Posterior cingulate gyrus (tissue), 11 donors: ENCODE measurements at regions not wholly inside any gene's neighbourhood (a gene's known extent, or its start where the extent isn't known, plus 50 kb on each side); places are given as distances from the start of the nearest gene placed in this dataset.

ENCODE experiments used
- DNase-seq, 10 donors: peaks; one replicate each; pipeline versions ENCODE4 v3.0.0 to v3.0.0-alpha.2; 2020 to 2021; ENCODE audit warnings: mixed read lengths in 3 of 10
- intact Hi-C: fragments of 100-400 bp; cut with DNase I; formaldehyde crosslinking; loops from one replicate; pipeline ENCODE4 v1.15.1; 2023

- intact Hi-C loops = no loop called here
- DNase-seq = no peak
Measured at GRCh38 chr7:81607987-81608386, 161.9 kb downstream of the HGF start.

GRCh38 chr7:81606078-81606863 lies 163.6 kb downstream of the HGF start:
- DNase-seq = no peak
- intact Hi-C loops = no loop called here

DNA sequence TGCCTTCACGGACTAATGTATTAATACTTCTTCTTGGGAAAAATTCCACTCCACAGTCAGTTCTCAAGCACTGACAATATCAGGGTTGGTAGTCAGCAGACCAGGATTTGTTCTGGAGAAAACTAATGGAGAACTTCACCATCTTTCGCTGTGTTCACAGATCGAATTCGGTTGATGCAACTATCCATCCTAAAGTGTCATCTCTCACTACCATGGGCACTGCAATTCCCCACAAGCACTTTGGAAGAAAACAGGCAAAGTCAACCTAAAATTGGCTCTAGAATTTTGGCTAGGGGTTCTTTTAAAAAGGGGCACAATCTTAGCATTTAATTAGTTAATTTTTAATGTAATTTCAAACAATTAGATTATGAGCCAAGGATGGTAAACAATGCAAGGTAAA lies 164.4 kb downstream of the HGF start:
- no peak for DNase-seq
- intact Hi-C loops = no loop called here

GRCh38 chr7:81604808-81605174 lies 165.1 kb downstream of the HGF start:
- no peak for DNase-seq
- intact Hi-C loops = no loop called here

GRCh38 chr7:81604075-81604807 lies 165.6 kb downstream of the HGF start:
- intact Hi-C loops = no loop called here
- no peak for DNase-seq

GRCh38 chr7:81600608-81601007 lies 169.2 kb downstream of the HGF start:
- no peak for DNase-seq
- intact Hi-C loops = no loop called here

DNA sequence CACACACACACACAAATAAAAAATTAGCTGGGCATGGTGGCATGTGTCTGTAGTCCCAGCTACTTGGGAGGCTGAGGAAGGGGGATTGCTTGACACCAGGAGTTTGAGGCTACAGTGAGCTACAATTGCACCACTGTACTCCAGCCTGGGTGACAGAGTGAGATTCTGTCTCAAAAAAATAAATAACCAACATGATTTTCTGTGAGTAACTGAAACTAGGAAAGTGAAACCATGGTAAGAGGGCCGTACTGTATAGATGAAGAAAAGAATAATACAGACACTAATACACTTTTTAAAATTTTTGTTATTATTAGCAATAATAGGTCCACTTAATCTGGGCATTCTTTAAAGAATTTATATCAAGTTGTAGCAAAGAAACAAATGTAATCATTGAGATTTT lies 170.9 kb downstream of the HGF start:
- no peak for DNase-seq
- intact Hi-C loops = no loop called here

DNA sequence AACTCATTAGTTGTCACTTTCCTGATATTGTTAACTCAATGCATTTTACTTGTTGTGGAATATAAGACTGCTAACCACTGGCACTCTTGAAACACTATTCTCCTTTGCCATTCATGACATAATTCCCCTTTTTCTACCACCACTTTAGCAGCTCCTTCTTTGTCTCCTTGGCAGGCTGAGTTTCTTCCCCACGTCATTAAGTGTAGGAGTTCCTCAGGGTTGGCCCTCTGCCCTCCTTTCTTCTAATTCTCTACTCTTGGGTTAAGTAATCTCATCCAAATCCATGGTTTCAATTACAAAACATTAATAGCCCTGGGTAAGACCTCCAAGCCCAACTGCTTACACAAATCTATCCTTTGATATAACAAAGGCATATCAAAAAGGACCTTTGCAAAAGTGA lies 175.1 kb downstream of the HGF start:
- intact Hi-C loops = no loop called here

GRCh38 chr7:81590131-81590530 lies 179.7 kb downstream of the HGF start:
- intact Hi-C loops = no loop called here
- no peak for DNase-seq

More for the DNA sequence above, 175.1 kb downstream of the HGF start:
- DNase-seq = no peak

GRCh38 chr7:81584667-81585066 lies 185.2 kb downstream of the HGF start:
- intact Hi-C loops = no loop called here
- DNase-seq = no peak

GRCh38 chr7:81583882-81584533 lies 185.8 kb downstream of the HGF start:
- DNase-seq = no peak
- intact Hi-C loops = no loop called here

GRCh38 chr7:81583090-81583489 lies 186.8 kb downstream of the HGF start:
- DNase-seq = no peak
- intact Hi-C loops = no loop called here

GRCh38 chr7:81577642-81578340 lies 192.1 kb downstream of the HGF start:
- no peak for DNase-seq
- intact Hi-C loops = no loop called here

- peak in 1 of 10 donors; percentile 36 for DNase-seq
- intact Hi-C loops = no loop called here
Measured at GRCh38 chr7:81574723-81575326, 195.0 kb downstream of the HGF start.

DNA sequence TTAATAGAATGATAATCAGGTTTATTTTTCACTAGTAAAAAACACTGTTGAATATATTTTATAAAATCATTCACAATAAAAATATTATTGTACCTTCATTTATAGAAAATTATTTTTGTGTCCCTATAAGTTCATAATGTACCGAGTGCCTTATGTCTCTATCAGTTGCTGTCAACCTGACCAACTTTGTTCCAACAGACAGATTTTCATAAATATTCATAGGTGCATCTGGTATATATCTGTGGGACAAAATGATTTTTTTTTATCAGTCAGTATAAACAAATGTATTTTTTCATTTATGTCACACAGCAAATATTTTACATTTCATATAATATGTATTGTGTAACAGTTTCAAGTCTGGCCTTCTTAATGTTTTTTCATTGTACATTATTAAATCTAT lies 195.9 kb downstream of the HGF start:
- intact Hi-C loops = no loop called here
- DNase-seq = no peak

GRCh38 chr7:81573128-81573527 lies 196.7 kb downstream of the HGF start:
- intact Hi-C loops = no loop called here
- DNase-seq = no peak

DNA sequence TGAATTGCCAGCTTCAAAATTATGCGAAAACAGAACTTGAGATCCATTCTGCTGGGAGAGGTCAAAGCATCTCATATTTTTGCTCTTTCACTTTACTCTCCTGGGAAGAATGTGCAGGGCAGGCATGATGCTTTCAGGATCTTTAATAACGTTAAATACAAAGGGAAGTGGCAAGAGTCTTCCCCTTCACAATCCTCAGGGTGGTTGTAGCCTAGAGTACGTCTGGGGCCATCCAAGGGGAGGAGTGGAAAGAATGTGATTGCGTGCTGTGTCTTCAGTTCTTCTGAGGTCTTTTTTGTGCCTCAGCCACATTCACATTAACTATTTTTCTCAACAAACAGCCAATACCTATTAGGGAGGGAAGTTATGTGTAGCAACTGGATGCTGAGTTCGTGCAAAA lies 207.3 kb downstream of the HGF start:
- no peak for DNase-seq
- intact Hi-C loops = no loop called here

- no peak for DNase-seq
- intact Hi-C loops = no loop called here
Measured at GRCh38 chr7:81560708-81561107, 209.1 kb downstream of the HGF start.

DNA sequence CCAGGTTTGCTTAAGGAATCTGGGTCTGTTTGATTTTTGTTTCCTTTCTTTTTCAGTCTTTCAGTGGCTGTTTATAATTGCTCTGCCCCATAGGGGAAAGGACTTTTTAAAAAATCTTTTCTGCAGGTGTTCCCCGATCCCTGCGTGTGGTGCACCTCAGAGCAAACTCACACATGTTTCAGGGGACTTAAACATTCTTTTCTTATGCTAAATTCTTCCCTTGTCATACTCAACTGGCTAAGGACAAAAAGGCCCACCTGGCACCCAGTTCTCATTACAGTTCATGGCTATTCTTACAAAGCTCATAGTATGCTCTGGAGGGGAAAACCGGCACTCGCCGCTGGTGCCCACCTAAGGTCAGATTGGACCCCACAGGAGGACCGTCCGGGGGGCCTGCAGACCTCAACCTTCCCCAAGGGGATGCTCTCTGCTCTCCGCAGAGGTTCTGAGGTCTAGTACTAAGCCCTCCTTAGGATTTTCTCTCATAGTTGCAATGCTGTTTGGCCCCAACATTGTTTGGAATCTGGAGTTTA lies 220.3 kb downstream of the HGF start:
- intact Hi-C loops = no loop called here
- no peak for DNase-seq

- no peak for DNase-seq
- intact Hi-C loops = no loop called here
Measured at GRCh38 chr7:81534996-81535395, 234.9 kb downstream of the HGF start.
